Epithelial cell of proximal tubule (primary cell): ENCODE measurements at regions not wholly inside any gene's neighbourhood (a gene's known extent, or its start where the extent isn't known, plus 50 kb on each side); places are given as distances from the start of the nearest gene placed in this dataset.
"Not testable (repeated sequence)": the region's sequence is repeated elsewhere in the genome, so short reads cannot be mapped to it uniquely, and the experiment has no call there.

Experiments used
- DNase-seq: peaks from one replicate; pipeline ENCODE4 v3.0.0-alpha.2; 2011; ENCODE audit warnings: low read depth
- H3K4me3 ChIP-seq: 2 replicates; pipeline ENCODE4 v1.5.1; 2011; ENCODE audit warnings: low read depth, mild to moderate bottlenecking, low read length
- CTCF ChIP-seq: conservative IDR thresholded peaks from 2 replicates; pipeline ENCODE4 v1.5.1; 2012; ENCODE audit warnings: low read depth, mild to moderate bottlenecking, low read length

- not testable (repeated sequence) for H3K4me3 ChIP-seq, DNase-seq
Observed at GRCh38 chr2:132265595-132265994, 103.8 kb upstream of the ANKRD30BL start.

- no peak for DNase-seq
- H3K4me3 ChIP-seq = no peak overlapping the region
- no peak for TF ChIP-seq CTCF
Observed at GRCh38 chr2:132267105-132267497, 105.3 kb upstream of the ANKRD30BL start.

- H3K4me3 ChIP-seq = peak overlapping the region; percentile 30
- not testable (repeated sequence) for DNase-seq
Observed at GRCh38 chr2:132267498-132268283, 105.9 kb upstream of the ANKRD30BL start.

GRCh38 chr2:132268284-132268976 lies 106.7 kb upstream of the ANKRD30BL start:
- H3K4me3 ChIP-seq = peak overlapping the region; percentile 44
- TF ChIP-seq CTCF = peak; percentile 55
- DNase-seq = not testable (repeated sequence)

- no peak for TF ChIP-seq CTCF
- H3K4me3 ChIP-seq = no peak overlapping the region
- DNase-seq = no peak
Observed at GRCh38 chr2:132268977-132269523, 107.3 kb upstream of the ANKRD30BL start.

GRCh38 chr2:132270255-132270654 lies 108.5 kb upstream of the ANKRD30BL start:
- TF ChIP-seq CTCF = no peak
- no peak overlapping the region for H3K4me3 ChIP-seq
- no peak for DNase-seq

GRCh38 chr2:132270981-132271546 lies 109.3 kb upstream of the ANKRD30BL start:
- no peak overlapping the region for H3K4me3 ChIP-seq
- no peak for TF ChIP-seq CTCF
- DNase-seq = no peak

GRCh38 chr2:132271794-132272193 lies 110.0 kb upstream of the ANKRD30BL start:
- H3K4me3 ChIP-seq, DNase-seq: not testable (repeated sequence)
